ENCODE measurements at regions not wholly inside any gene's neighbourhood (a gene's known extent, or its start where the extent isn't known, plus 50 kb on each side); places are given as distances from the start of the nearest gene placed in this dataset.

DNA sequence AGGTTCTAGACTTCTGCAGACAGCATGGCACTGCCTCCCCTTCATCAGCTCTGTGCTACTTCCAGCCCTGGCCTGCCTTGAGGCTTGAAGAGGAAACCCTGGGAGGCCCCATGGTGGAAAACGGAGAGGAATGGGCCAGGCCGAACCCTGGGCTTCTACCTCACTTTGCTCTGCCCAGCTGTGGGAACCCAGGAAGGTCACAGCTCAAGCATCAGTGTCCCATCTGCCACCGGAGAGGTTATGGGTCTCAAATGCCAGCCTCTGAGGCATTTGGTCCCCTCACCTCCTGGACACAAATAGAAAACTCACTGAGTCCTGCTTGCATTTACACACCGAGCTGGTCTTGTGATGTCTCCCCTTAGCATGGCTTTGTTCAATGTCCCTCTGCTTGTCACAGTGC is 80.1 kb upstream of the ALDH1B1 start:
- no peak for DNase-seq

- no peak for DNase-seq
Measured at GRCh38 chr9:38311382-38312270, 80.9 kb upstream of the ALDH1B1 start.

GRCh38 chr9:38309324-38310195 is 82.9 kb upstream of the ALDH1B1 start:
- DNase-seq: no peak

DNA sequence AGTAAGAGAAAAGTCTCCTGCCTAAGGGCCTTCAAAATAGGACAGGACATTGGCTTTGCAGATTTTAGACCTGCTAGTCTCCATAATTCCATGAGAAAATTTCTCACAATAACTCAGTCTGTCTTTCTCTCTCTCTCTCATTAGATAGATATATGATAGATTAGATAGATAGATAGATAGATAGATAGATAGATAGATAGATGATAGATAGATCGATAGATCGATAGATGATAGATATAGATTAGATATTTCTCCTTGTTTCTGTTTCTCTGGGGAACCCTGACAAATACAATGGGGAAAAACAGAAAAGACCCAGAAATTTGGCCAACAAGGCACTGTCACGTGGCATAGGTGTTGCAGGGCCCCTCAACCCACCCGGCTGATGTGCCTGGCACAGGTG is 84.4 kb upstream of the ALDH1B1 start:
- no peak for DNase-seq

DNA sequence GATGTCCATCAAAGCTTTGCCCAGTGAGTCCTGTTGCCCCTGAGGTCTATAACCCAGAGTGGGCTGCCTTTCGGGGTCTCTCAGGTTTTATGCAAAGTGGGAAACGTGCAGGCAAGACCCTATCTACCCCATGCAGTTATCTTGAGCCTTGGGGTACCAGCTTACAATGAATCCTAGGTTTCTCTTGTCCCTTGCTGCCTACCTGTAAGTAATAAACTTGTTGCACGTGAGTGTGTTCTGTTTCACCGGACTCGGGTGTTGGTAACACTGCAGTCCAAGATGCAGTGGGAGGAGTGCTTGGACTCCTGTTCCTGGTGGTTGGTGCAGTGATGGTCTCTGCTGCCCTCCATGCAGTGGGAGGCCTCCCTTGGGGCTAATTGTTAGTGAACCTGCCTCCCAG is 85.6 kb upstream of the ALDH1B1 start:
- no peak for DNase-seq

DNA sequence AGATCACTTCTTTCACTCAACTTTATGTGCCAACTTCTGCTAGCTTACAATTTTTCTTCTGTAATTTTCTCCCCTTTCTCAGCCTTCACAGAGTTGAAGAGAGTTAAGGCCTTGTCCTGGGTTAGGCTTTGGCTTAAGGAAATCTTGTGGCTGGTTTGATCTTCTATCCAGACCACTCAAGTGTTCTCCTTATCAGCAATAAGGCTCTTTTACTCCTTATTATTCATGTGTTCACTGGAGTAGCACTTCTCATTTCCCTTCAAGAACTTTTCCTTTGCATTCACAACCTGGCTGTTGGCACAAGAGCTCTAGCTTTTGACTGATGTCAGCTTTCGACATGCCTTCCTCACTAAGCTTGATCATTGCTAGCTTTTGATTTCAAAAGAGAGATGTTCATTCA is 86.9 kb upstream of the ALDH1B1 start:
- no peak for DNase-seq

DNA sequence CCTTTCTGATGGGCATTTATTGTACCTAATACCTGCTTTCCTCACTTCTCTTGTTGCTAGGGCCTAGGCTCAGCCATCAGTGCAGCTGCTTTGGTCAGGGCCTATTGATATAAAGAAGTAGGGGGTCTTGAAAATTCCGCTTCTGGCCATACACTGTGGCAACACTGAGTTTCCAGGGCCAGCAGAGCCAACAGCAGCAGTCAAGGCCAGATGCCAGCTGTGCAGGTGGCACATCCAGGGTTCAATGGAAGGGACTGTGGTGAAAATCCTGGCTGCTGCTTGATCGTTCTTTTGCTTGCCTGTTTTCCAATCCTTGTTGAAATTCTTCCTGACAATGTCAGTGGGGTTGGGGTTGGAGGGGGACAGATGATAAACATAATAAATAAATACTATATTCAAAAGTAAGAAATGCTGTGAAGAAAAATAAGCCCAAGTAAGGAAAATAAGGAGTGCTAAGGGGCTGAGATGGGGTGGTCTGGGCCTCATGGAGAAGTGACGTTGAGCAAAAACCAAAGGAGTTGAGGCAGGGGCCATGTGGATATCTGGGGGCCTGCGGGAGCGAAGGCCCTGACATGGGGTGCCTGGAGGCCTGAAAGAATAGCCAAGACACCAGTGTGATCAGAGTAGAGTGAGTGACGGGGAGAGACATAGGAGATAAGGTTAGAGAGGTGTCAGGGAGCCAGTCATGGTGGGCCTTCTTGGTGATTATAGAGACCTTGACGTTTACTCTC is 91.0 kb upstream of the ALDH1B1 start:
- DNase-seq: no peak

DNA sequence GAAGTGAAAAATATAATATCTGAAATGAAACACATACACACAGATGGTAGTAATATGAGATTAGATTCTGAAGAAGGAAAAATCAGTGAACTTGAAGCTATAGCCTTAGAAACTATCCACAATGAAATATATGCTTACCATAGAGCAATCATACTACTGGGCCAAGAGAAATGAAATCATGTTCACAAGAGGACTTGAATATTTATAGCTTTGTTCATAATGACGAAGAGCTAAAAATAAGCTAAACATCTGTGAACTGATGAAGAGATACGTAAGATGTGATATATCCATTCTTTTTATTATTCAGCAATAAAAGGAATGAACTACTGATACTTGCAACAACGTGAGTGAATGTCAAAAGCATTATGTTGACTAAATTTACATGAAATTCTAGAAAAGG is 92.6 kb upstream of the ALDH1B1 start:
- DNase-seq: no peak

GRCh38 chr9:38298904-38299303 is 93.6 kb upstream of the ALDH1B1 start:
- DNase-seq: no peak

- DNase-seq: no peak
Measured at GRCh38 chr9:38298503-38298902, 94.0 kb upstream of the ALDH1B1 start.

- no peak for DNase-seq
Measured at GRCh38 chr9:38296807-38297206, 95.7 kb upstream of the ALDH1B1 start.

GRCh38 chr9:38295764-38296163 is 96.7 kb upstream of the ALDH1B1 start:
- DNase-seq: no peak

DNA sequence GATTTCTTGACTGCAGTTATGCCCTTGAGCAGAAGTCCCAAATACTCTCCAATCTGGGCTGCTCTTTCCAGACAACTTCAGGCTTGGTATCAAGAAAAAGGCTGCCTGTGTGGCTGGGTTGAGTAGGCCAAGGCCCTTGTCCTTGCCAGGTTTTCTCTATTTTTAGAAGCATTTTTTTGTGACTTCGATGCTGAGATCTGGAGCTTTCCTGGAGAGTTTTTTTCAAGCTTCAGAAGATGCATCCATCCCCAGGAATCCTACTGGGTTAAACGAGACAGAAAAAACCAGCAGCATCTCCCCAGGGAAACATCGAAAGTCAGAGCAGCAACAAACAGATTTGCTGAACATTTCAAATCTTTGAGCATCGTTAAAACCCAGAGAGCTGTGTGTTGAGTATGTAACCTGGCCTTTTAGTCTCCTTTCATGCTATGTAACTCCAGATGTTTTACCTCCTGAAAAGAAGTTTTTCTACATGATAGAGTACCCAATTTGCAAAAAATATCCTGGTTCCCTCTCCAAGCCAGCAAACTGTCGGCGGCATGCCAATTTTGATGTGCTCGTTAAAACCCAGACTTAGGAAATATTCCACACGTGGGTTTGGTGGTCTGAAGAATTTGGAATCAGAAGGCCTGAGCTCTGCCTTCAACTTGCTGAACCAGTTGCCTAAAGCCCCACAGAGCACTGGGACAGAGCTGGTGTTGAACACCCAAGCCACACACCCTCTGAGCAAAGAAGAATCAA is 98.1 kb upstream of the ALDH1B1 start:
- no peak for DNase-seq

DNA sequence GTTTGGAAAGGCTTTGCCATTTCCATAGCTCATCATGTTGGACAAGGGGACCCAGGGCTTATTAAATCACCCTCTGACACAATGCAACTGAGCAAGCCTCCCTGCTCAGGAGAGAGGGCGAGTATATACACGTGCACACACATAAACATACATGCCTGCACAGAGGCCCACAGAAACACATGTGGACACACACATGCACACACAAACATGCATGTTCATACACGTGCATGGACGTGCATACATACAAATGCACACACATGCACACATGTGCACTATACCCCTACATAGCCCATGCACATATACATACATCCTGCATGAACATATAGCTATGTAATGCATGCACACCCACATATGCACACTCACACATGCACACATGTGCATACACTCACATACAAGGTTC is 99.5 kb upstream of the ALDH1B1 start:
- DNase-seq: no peak

- DNase-seq: no peak
Measured at GRCh38 chr9:38292480-38292879, 100.0 kb upstream of the ALDH1B1 start.

DNA sequence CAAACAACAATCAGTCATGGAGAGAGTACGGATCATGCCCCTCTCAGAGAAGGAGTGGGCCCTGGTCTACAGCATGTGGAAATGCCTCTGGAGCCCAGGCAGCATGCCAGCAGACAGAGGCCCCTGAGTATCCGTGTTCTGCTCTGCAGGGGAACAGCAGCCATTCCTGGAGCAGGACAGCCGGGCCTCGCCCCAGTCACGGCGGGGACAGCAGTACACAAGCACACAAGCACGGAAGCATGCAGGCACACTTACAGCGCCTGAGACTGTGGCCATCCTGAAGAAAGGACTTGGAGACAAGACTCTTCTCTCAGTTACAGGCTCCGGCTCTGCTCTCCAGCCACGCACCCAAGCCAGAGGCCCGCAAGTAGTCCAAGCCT is 102.6 kb upstream of the ALDH1B1 start:
- DNase-seq: no peak

- no peak for DNase-seq
Measured at GRCh38 chr9:38289236-38289865, 103.2 kb upstream of the ALDH1B1 start.

DNA sequence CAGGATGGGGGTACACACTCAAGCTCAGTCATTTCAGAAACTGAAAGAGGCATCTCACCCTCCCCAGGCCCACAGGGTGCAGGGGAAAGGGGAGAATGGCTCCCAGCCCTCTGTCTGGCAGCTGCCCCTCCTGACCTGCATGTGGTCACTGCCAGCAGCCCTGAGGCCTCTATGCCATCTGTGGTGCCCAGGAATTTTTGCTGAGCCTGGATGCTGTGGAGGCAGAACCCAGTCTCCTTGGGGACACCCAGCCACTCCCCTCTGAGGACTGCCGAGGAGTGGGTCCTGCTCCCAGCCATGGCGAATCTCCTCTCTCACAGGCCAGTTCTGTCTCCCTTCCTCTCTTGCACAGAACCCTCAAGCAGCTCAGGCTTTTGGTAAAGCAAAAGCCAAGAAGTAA is 104.0 kb upstream of the ALDH1B1 start:
- no peak for DNase-seq

- DNase-seq: no peak
Measured at GRCh38 chr9:38287420-38287985, 105.0 kb upstream of the ALDH1B1 start.

DNA sequence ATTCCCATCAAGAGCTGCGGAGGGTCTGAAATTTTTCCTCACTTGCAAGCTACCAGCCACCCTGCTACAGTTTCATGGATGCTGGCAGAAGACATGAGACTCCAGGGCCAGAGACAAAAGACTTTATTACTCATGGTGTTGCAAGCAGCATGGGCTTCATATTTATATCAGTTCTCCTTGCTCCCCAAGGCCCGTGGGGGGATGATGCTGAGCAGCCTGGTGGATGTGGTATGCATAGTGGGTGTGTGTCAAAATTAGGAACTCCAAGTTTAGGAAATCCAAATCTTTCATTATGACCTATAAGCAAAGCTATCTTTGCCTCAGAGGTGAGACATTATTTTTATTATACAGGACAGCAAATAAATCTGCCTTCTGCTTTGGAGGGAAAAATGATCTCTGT is 105.7 kb upstream of the ALDH1B1 start:
- no peak for DNase-seq

- DNase-seq: no peak
Measured at GRCh38 chr9:38286357-38286756, 106.1 kb upstream of the ALDH1B1 start.

DNA sequence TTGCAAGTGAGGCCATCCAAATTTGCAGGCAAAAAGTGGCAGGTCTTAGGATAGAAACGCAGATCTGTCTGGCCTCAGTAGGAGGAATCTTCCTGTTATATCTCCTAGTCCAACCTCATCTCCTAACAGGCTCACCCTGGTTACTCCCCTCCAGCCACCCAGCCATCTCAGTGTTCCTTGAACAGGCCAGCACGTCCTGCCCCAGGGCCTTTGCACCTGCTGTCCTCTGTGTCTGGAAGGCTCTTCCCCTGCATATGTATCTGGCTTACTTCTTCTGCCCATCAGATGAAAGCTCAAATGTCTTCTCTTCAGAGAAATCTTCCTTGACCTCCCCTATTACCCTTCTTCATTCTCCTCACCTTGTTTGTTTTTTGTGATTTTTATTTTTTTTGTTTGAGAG is 107.3 kb upstream of the ALDH1B1 start:
- no peak for DNase-seq

Measured in AML-193 (cell line).